Fibroblast of skin of scalp (primary cell): ENCODE measurements at regions not wholly inside any gene's neighbourhood (a gene's known extent, or its start where the extent isn't known, plus 50 kb on each side); places are given as distances from the start of the nearest gene placed in this dataset.

Source experiments
- DNase-seq: peaks from one replicate; pipeline ENCODE4 v3.0.0-alpha.2; 2013

DNA sequence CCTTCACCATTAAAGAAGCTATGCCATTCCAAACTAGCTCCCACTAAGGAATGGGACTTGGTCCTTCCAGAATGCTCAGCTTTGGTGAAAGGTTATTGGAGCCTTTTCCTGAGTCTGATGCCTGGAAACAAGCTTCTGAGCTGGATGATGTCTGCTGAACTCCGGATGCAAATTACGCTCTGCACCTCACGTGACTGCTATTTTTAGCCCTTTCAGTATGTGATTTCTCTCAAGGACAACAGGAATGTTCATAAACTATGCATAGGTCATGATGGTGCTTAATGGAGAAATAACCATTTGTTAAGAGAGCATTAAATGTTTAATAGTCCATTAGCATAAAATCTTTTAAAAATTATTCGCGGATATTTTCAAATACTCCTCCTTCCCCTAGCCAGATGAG is 631.4 kb upstream of the KIRREL3 start:
- DNase-seq: no peak

DNA sequence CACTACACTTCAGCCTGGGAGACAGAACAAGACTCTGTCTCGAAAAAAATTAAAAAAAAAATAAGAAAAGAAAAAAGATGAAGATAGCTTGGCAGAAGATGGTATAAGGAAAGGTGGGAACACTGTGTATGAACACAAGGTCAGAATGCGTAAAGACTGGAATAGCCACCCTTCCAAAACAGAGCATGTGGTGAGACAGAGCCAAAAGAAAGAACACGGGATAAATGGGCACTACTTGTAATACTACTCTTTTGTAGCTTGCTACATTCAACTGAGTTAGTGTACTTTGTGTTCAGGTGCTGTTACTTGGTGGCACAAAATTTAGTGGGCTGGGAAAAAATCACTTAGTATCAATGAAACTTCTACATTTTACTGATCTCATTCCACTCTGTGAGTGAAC is 628.6 kb upstream of the KIRREL3 start:
- DNase-seq: no peak

DNA sequence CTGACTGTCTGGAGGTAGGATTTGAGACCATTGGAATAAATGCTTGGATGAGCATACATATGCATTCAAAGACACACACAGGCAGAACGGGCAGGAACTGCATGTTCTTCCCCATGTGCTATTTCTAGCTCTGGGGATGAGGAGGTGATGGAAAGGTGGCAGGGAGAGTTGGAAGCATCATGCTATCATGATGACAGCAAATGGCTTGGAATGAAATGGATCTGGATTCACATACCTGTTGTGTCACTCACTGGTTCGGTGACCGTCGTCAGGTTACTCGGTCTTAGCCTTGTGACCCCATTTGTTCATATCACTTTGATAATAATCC is 627.9 kb upstream of the KIRREL3 start:
- DNase-seq: no peak

DNA sequence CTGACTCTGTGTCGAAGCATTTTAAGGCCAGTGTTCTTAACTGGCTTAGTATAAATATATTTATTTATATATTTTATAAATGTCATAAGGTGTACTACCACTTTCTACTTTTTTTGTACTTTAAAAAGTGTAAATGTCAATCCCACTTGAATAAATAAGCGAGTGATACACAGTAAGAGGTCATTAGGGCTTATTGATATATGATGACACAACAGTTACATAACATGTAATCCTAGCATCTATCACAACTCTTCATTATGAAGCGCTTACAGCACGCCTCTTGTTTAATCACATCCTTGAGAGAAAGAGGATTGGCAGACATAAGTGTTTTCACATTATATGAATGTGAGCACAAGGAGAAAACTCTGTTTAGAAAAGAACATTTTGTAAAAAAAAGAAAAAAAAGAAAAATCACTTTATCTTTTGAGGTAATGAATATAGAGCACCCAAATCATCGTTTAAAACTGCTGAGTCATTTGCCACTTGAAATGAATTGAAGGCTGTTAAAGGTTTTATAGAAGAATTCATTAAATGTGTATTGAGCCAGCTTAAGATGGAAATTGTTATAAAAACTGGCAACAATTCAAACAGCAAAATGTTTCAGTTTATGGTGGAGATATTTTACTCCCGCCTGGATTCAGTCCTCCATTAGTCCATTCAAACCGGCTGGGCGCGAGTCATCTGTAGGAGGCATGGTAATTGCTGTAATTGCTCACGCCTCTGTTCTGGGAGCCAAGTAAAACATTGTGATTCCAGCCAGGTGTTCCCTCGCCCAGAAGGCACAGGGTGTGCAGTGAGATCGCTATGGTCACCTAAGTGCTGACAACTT is 627.3 kb upstream of the KIRREL3 start:
- no peak for DNase-seq

DNA sequence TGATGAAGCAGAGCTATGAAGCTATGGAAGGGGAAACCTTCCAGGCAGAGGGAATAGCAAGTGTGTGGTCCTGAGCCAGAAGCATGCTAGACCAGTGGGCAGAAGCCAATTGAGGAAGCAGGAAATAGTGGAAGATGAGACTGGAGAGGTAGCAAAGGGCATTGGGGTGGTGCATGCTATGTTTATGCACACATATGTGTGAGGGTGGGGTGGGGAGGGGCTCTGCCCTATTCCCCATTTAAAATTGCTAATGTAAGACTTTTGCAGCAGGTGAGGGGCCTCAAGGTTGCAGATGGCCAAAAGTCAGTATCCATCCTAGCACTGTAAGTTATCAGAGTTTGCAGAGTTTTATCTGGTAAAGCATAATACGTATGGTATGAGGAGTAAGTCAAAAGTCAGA is 626.6 kb upstream of the KIRREL3 start:
- no peak for DNase-seq

DNA sequence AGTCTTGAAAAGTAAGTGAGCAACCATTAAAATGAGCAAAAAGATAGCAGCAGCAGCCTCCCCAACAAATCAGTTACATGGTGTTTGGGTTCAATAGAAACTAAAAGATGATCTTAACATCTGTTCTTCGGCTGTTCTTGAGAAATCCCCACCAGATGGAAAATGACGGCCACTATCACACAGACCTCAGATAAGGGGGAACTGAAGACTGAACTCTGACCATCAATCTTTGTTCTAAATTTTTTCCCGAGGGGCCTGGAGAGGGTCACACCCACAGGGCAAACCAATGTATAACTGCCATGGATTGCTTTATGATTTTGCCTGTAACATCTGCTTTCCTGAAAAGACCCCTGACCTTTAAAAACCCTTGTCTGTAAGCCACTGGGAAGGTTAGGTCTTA is 624.8 kb upstream of the KIRREL3 start:
- DNase-seq: no peak

DNA sequence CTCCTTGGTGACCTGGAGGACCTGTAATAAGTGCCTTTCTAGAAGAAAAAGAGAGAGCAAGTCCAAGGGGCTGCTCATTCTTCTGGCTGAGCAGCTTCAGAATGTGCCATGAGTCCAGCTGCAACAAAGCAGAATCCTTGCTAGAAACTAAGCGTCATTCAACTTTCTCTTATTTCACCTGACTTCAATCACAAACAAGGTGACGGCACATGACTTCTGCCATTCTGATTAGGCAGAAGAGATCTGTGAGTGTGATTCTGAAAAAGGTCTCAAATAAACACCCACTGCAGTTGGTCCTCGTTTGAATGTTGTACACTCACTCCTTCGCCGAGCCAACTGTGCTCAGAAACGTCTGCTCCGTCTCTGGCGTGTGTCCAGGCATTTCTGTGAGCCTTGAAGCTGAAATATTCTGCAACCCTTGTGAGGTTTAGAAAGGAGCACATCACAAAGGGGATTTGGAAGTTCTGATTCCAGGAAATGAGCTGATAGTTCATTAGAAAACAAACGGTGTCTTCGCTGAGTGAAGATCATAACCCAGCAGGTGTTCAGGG is 623.8 kb upstream of the KIRREL3 start:
- peak; percentile 24 for DNase-seq

DNA sequence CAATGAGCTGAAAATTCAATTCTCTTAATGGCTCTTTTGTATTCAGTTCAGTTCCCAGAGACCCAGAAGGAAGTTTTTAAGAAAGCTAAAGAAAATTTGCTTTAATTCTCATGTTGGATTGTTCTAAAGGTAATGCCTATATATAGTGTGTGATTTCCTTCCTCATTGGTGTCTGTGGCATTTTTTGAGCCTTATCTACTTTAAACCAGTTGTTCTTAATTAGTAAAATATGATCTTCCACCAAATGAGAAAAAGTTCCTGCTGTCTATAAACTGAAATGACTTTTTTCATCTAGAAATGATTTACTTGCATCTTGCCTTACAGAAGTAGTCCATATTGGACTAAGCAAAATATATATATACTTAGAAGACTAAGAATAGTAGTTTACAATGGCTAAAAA is 622.1 kb upstream of the KIRREL3 start:
- no peak for DNase-seq

DNA sequence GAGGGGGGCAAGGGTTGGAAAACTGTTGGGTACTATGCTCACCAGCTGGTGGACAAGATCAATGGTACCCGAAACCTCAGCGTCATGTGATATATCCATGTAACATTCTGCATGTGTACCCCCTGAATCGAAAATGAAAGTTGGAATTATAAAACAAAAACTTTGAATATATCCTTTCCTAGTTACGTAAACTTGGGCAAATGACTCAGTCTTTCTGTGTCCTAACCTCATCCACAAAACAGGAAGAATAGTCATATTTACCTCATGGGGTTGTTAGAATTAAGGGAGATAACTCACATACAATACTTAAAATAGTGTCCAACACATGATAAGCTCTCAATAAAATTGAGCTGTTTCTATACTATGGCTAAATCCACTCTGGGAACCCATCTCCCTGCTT is 620.1 kb upstream of the KIRREL3 start:
- DNase-seq: no peak

DNA sequence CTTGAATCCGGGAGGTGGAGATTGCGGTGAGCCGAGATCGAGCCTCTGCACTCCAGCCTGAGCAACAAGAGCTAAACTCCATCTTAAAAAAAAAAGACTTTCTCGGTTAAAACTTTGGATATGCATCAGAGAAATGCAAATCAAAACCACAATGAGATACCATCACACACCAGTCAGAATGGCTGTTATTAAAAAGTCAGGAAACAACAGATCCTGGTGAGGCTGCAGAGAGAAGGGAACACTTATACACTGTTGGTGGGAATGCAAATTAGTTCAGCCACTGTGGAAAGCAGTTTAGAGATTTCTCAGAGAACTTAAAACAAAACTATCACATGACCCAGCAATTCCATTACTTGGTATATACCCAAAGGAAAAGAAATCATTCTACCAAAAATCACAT is 619.4 kb upstream of the KIRREL3 start:
- no peak for DNase-seq

DNA sequence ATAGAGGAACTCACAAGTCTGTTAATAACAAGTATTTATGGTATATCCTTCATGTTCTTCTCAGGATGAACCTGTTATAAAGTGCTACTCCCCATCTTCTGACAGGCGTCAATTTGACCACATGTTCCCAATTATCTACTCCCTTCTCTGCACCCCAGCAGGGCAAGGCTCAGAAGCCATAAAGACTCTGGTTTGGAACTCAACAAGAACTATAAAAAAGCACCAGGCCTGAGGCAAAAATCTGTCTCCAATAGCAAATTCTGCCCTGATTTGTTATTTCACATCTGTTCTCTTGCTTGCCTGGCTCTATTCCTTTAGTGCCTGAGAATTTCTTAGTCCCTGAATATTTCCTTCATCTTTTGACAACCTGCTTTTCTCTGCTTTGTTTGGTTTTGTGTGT is 618.2 kb upstream of the KIRREL3 start:
- DNase-seq: no peak

DNA sequence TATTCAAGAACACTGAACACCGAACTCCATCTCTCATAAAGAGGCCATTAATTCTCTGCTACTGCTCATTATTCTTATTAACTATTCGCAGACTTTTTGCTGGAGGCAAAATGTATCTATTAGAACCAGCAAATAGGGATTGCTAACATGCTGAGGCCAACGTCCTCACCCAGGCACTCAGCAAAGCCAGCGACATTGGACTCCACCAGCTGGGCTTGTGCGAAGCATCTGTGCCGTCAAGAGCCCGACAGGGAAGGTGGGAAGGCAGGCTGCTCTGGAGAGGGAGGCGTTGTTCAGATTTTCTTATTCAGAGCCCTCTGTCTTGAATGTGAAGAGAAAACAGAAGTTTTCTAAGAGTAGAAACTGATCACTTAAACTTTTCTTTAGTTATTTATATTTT is 615.6 kb upstream of the KIRREL3 start:
- DNase-seq: no peak

DNA sequence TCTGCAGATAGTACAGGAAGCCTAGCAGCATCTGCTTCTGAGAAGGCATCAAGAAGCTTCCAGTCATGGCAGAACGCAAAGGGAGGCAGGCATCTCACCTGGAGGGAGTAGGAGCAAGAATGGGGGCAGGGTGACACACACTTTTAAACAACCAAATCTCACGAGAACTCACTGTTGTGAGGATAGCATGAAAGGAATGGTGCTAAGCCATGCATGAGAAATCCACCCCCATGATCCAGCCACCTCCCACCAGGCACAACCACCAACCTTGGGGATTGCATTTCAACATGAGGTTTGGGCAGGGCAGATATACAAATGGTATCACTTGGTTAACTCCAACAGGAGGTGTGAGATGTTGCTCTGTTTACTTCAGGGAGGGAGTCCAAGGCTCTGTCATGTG is 612.0 kb upstream of the KIRREL3 start:
- no peak for DNase-seq

DNA sequence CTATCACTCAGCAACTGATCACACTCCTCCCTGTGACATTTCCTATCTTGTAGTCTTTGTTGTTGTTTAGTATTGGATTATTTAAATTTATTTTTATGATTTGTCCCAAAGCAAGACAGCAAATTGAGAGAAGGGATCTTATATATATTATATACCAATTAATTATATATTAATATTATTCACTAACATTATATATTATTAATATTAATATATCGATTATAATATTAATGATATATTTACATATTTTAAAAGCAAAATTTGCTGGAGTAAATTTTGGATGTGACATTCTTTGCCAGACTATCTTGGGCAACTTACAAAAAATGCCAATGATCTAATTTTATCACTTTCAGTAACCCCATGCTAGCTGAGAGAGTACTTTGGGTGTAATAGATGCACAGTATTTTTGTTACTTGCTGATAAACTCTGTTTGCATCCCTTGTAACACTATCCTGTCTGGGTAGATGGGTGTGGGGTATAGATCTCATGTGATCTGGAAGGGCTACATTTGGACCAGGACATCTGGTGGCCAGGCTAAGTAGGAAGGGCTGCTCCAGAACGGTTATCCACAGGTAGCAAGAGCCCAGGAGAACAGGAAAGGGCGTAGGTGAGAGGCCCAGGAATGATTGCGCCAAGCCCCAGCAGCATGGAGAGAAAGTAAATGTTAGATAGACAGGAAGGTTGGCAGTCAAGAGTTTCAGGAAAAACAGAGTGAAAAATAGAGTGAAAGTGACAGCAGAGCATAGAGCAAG is 608.6 kb upstream of the KIRREL3 start:
- no peak for DNase-seq

DNA sequence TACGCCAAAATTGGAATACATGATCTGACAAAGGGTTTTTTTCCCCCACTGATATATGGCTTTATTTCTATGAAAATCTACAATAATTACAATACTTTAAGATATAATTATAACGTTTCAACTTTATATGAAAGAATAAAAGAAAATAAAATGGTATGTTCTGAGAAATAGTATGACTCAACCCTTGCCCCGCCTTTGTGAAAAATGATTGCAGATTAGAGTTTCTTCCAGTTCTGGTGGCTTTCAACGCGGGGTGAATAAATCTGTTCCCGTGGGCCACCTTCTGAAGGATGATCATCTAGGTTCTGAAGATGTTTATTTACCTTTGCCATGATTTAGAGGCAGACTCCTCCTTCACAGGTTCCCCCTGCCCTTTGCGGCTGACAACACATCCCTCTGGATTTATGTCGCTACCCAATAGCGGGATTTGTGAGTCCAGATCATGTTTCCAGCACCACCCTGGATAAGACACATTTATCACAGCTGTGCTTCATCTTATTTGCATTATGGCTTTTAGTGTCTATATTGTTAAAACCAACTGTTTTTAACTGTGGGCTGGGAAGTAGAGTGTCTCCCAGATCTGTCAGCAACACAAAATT is 607.0 kb upstream of the KIRREL3 start:
- DNase-seq: no peak

DNA sequence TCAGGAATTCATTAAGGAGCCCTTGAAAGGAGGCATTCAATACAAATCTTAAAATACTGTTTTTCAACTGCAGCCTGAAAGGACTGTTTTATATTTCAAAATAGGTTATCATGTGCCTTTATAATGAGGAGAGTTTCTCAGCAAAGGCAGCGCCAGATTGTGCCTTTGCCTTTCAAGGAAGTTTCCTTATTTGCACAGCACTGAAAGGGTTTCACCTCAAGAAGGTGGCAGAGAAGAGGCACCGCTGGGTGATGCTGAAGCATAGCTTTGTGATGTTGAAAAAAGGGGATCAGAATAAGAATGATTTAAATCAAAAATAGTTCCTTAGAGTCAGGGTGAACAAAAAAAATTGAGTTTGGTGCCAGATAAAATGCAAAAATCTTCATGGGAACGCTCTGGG is 601.0 kb upstream of the KIRREL3 start:
- DNase-seq: no peak

DNA sequence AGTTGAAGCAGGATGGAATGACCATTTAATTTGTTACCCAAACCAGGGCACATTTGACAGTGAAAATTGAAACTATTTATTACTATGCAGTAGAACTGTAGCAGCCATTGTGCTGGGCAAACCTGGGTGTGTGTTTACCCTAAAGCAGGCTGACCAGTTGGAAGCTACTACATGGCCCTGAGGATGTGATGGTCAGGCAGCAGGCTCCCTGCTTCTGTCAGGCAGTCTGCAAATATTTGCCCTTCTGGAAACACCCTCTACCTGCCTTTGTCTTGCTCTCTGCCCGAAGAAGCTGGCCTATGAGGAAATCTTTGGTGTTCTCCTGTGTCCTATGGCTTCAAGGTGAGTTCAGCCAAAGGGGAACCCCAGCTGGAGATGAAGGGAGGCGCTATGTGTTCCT is 600.1 kb upstream of the KIRREL3 start:
- DNase-seq: no peak

DNA sequence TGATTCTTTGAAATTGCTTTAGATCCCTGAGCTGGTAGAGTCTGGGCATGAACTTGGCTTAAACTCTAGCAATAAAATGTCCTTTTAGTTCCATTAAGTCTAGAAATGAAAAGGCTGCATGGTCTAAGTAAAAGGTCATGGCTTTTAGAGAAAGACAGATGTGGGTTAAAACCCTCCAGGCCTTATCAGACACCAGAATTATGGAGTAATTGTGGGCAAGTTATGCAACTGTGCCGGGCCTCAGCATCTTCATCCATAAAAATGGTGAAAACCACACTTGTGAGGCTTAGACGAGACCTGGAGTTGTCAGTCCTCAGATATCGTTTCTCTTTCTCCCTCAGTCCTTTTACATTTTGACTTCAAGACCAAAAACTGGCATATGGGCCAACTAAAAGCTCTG is 597.9 kb upstream of the KIRREL3 start:
- DNase-seq: no peak

DNA sequence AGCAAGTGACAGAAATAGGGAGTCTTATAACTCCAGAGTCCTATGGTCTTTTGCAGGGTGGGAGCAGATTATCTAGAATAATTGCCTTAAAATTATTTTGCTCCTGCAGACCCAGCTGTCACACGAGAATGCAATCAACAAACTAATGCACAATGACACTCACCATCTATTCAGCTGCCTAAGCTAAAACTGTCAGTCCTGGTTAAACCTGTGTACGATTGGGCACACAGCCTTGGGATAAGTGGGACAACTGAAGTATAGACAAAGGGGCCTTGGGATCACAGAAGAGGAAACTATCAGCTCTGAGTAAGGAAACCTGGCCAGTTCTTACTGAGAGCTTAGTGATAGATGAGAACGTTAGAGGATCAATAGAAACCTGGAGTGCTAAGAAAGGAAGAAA is 595.9 kb upstream of the KIRREL3 start:
- no peak for DNase-seq

DNA sequence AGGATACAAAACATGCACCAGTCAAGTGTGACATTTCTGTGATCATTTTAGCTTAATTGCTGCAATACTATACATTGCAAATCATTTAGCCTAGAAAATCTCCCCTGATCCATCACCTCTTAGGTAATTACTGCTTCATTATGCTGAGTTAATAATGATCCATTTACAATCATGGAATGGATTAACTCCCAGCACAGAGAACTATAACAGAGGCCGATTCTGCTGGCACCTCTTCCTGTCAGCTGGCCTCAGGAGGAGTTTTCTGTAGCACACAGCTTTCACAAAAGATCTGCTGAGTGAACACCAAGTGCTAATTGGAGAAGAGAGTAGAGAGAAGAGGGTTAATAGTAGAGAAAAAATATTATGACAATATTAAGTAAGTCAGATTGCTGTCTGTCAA is 591.8 kb upstream of the KIRREL3 start:
- DNase-seq: no peak

DNA sequence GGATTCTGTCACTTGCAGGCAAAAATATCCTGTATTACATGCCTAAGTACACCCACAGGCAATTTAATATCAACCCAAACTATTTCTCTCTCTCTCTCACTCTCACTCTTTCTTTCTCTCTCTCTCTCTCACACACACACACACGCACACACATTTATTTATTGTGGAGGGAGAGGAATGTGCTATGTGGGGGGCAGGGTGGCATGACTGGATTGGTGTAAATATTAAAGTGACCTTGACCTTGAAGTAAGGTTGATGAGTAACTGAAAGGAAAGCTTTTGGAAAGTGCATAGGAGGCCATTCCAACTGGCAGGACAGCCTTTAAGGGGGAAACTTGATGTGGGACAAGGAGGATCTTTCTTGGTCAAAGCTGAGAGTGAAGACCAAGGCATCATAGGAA is 589.7 kb upstream of the KIRREL3 start:
- no peak for DNase-seq

DNA sequence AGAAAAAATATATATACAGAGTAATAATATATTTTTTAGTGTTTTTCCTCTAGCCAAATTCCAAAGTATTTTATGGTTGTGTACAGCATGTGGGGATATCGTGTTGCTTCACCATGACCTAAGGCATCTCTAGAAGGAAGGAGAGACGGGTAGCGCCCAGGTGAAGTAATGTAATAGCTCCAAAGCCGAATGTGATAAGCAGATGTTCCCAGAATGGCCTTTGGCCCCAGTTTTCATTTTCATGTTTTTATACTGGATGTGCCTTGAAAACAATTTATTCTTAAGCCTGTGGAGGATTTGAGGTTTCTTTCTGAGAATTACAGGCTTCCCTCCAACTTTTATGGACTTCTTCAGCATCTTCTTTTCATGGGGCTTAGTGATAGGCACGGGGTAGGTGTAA is 587.9 kb upstream of the KIRREL3 start:
- no peak for DNase-seq

DNA sequence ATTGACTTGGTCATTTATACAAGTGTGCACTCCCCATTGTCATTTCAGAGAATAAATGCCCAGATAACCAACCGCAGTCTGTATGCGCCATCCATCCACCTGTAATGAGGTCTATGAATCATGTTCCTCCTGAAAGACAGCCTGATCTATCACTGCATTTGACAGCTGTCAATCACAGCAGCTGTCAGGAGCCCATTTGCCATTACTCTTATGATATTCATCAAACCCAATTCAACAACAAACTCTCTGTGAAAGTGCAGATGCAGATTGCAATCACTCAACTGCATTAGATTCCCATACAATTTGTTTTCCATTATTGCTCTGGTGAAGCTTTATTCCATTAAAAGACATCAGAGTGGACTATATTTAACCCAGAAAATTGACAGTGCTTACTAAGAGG is 586.9 kb upstream of the KIRREL3 start:
- no peak for DNase-seq

DNA sequence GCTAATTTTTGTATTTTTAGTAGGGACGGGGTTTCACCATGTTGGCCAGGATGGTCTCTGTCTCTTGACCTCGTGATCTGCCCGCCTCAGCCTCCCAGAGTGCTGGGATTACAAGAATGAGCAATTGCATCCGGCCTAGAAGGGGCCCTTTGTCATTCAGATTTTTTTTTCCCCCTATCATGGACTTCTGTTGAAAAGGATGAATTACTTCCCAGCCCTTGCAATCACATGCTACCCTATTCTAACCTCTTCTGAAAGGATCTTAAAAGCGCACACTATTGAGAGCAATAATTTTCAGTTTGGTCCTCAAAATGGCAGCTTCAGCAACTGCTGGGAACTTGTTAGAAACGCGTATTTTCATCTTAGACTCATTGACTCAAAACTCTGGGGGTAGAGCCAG is 575.6 kb upstream of the KIRREL3 start:
- no peak for DNase-seq
